PC-9 (cell line): ENCODE measurements at regions not wholly inside any gene's neighbourhood (a gene's known extent, or its start where the extent isn't known, plus 50 kb on each side); places are given as distances from the start of the nearest gene placed in this dataset.

Experiments used
- EZH2 ChIP-seq: fragments of 200-600 bp; sonication (generic); IDR thresholded peaks from 2 replicates; pipeline ENCODE4 v1.8.0; 2017; ENCODE audit warnings: antibody characterized with exemption, low read depth
- TF ChIP-seq, protein P1 (sequence below): fragments of 200-600 bp; sonication (generic); conservative IDR thresholded peaks from 2 replicates; pipeline ENCODE4 v1.6.1; 2017; ENCODE audit warnings: mixed run types, antibody characterized with exemption, mild to moderate bottlenecking, moderate library complexity

DNA sequence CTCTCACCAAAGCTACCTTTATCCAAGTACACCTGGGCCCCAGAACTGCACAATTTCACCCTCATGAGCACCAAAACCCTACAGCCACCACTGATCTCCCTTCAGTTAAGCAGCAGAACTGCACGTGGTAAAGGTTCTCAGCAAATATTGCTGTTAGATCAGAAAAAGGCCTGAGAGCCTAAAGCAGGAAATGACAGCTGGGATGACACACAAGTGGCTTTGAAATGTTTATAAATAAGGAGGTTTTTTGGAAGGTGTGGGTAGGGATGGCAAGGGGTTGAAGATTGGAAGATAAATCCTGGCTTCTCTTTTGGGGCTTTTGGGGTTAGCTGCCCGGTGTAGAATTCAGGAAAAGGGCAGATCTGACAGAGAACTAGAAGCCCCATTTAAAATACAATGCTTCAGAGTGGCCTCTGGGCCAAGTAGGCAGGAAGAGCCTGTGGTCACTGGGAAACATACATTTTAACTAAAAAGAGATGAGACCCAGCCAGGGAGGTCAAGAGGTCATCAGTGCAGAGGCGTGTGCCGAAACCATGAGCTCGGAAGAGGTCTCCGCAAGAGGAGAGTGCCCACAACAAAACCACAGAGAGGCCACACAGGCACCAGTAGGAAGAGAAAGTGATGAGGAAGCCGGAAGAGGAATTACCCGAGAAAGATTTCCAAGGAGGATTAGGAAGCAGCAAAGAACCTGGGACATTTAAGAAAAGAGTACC, 916.5 kb downstream of the NLGN4Y start:
- TF ChIP-seq, protein P1, sequence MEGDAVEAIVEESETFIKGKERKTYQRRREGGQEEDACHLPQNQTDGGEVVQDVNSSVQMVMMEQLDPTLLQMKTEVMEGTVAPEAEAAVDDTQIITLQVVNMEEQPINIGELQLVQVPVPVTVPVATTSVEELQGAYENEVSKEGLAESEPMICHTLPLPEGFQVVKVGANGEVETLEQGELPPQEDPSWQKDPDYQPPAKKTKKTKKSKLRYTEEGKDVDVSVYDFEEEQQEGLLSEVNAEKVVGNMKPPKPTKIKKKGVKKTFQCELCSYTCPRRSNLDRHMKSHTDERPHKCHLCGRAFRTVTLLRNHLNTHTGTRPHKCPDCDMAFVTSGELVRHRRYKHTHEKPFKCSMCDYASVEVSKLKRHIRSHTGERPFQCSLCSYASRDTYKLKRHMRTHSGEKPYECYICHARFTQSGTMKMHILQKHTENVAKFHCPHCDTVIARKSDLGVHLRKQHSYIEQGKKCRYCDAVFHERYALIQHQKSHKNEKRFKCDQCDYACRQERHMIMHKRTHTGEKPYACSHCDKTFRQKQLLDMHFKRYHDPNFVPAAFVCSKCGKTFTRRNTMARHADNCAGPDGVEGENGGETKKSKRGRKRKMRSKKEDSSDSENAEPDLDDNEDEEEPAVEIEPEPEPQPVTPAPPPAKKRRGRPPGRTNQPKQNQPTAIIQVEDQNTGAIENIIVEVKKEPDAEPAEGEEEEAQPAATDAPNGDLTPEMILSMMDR = no peak
- no peak for TF ChIP-seq EZH2
